ENCODE measurements at regions not wholly inside any gene's neighbourhood (a gene's known extent, or its start where the extent isn't known, plus 50 kb on each side); places are given as distances from the start of the nearest gene placed in this dataset.

DNA sequence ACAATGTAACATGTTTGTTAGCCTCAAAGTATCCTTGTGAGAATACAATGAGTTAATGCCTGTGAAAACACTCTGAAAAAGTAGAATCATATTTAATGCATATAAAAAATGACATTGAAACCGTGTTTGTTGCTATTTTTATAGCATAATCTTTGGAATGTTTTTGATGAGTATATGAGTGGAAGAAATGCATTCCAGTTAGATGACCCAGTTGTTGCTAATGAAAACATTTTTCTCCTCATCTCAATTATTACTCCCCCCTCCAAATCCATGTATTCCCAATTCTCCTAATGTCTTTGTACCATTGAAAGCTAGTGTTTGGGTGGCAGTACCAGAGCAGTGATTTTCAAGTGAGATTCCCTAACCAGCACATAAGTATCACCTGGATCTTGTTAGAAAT is 67.1 kb upstream of the DSEL start:
- TF ChIP-seq EZH2phosphoT487 (IDR thresholded peaks at IDR 0.05; ENCODE audit: borderline replicate concordance, low read length), result no peak
- TF ChIP-seq, protein P1, sequence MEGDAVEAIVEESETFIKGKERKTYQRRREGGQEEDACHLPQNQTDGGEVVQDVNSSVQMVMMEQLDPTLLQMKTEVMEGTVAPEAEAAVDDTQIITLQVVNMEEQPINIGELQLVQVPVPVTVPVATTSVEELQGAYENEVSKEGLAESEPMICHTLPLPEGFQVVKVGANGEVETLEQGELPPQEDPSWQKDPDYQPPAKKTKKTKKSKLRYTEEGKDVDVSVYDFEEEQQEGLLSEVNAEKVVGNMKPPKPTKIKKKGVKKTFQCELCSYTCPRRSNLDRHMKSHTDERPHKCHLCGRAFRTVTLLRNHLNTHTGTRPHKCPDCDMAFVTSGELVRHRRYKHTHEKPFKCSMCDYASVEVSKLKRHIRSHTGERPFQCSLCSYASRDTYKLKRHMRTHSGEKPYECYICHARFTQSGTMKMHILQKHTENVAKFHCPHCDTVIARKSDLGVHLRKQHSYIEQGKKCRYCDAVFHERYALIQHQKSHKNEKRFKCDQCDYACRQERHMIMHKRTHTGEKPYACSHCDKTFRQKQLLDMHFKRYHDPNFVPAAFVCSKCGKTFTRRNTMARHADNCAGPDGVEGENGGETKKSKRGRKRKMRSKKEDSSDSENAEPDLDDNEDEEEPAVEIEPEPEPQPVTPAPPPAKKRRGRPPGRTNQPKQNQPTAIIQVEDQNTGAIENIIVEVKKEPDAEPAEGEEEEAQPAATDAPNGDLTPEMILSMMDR (IDR thresholded peaks at IDR 0.05; ENCODE audit: low read depth, low read length, poor library complexity, severe bottlenecking), result no peak

DNA sequence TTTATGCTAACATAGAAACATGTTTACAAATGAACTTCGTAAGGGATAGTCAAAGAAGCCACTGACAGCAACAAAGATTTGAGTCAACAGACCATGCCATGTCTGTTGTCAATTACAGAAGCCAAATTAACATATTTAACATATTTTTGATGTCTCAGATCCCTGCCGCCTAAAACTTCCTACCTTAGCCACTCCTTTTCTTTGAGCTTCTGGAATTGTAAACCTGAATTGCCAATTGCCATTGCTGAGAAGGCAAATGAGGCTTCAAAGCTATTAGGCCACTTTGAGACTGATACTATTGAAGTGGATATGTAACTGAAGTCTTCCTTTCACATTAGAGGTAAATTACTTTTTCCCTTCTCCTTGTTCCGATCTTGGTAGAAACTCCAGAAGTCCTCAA is 66.0 kb upstream of the DSEL start:
- TF ChIP-seq, protein P1 (IDR thresholded peaks at IDR 0.05; ENCODE audit: low read depth, low read length, poor library complexity, severe bottlenecking), result no peak
- TF ChIP-seq EZH2phosphoT487 (IDR thresholded peaks at IDR 0.05; ENCODE audit: borderline replicate concordance, low read length), result no peak
- no peaks in the 10 kb centered on the region for H3K27me3 ChIP-seq (ENCODE audit: control insufficient read depth, low read length)
- no peak overlapping the region for H3K27ac ChIP-seq (ENCODE audit: low read depth, low read length)
- no peaks in the 10 kb centered on the region for H3F3A ChIP-seq (ENCODE audit: control insufficient read depth, insufficient read depth)
- H4K20me1 ChIP-seq (ENCODE audit: control insufficient read depth, insufficient read depth, low read depth, low read length), result no peaks in the 10 kb centered on the region
- H3K4me3 ChIP-seq (ENCODE audit: low read length), result no peak overlapping the region
- H3K9me2 ChIP-seq (replicated peaks; ENCODE audit: control insufficient read depth, low read length), result no peaks in the 10 kb centered on the region
- no peaks in the 10 kb centered on the region for H3K36me3 ChIP-seq (ENCODE audit: control insufficient read depth, low read length)
- H3K4me2 ChIP-seq (ENCODE audit: low read length), result no peak overlapping the region
- H3K79me2 ChIP-seq (ENCODE audit: control insufficient read depth, low read length), result no peaks in the 10 kb centered on the region
- no peaks in the 10 kb centered on the region; the same call in 1 of the 2 replicates for H3K4me1 ChIP-seq (ENCODE audit: control insufficient read depth, low read length)
- H3K9me3 ChIP-seq (ENCODE audit: control insufficient read depth, insufficient read depth, low read length), result no peaks in the 10 kb centered on the region

More for the DNA sequence above, 67.1 kb upstream of the DSEL start:
- Histone ChIP-seq H3F3A (ENCODE audit: control insufficient read depth, insufficient read depth) (no peaks in the 10 kb centered on the region), H3K27me3 (ENCODE audit: control insufficient read depth, low read length) (no peaks in the 10 kb centered on the region), H3K9me2 (replicated peaks; ENCODE audit: control insufficient read depth, low read length) (no peaks in the 10 kb centered on the region), H3K4me1 (ENCODE audit: control insufficient read depth, low read length) (no peaks in the 10 kb centered on the region; the same call in 1 of the 2 replicates), H3K27ac (ENCODE audit: low read depth, low read length) (no peak overlapping the region), H3K9me3 (ENCODE audit: control insufficient read depth, insufficient read depth, low read length) (no peaks in the 10 kb centered on the region), H4K20me1 (ENCODE audit: control insufficient read depth, insufficient read depth, low read depth, low read length) (no peaks in the 10 kb centered on the region), H3K36me3 (ENCODE audit: control insufficient read depth, low read length) (no peaks in the 10 kb centered on the region), H3K79me2 (ENCODE audit: control insufficient read depth, low read length) (no peaks in the 10 kb centered on the region), H3K4me3 (ENCODE audit: low read length) (no peak overlapping the region), H3K4me2 (ENCODE audit: low read length) (no peak overlapping the region)

DNA sequence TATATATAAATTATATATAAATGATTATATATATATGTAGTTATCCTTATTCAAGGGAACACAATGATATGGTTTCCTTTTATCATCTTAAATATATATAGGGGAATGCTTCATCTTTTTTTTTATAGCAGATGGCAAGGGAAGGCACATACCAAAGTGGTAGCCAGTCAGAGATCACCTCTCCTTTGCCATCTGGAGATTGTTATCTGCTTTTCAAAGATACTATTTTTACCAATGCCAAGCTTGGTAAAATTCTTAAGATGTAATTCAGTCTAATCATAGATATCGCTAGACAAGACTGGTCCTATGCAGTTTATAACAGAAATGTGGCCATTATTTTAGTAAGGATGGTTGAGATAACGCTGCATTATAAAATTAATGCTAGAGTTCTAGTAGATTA is 64.7 kb upstream of the DSEL start:
- H3K9me2 ChIP-seq (replicated peaks; ENCODE audit: control insufficient read depth, low read length), result no peaks in the 10 kb centered on the region
- H3F3A ChIP-seq (ENCODE audit: control insufficient read depth, insufficient read depth), result no peaks in the 10 kb centered on the region
- H3K9me3 ChIP-seq (ENCODE audit: control insufficient read depth, insufficient read depth, low read length), result no peaks in the 10 kb centered on the region

More for the DNA sequence above, 64.7 kb upstream of the DSEL start:
- Histone ChIP-seq H3K27ac (ENCODE audit: low read depth, low read length) (no peak overlapping the region), H3K4me3 (ENCODE audit: low read length) (no peak overlapping the region), H4K20me1 (ENCODE audit: control insufficient read depth, insufficient read depth, low read depth, low read length) (no peaks in the 10 kb centered on the region), H3K4me1 (ENCODE audit: control insufficient read depth, low read length) (no peaks in the 10 kb centered on the region; the same call in 1 of the 2 replicates), H3K79me2 (ENCODE audit: control insufficient read depth, low read length) (no peaks in the 10 kb centered on the region), H3K27me3 (ENCODE audit: control insufficient read depth, low read length) (no peaks in the 10 kb centered on the region), H3K36me3 (ENCODE audit: control insufficient read depth, low read length) (no peaks in the 10 kb centered on the region), H3K4me2 (ENCODE audit: low read length) (no peak overlapping the region)
- TF ChIP-seq, protein P1 (IDR thresholded peaks at IDR 0.05; ENCODE audit: low read depth, low read length, poor library complexity, severe bottlenecking), result no peak
- TF ChIP-seq EZH2phosphoT487 (IDR thresholded peaks at IDR 0.05; ENCODE audit: borderline replicate concordance, low read length), result no peak
